PC-3 (cell line): ENCODE measurements at regions not wholly inside any gene's neighbourhood (a gene's known extent, or its start where the extent isn't known, plus 50 kb on each side); places are given as distances from the start of the nearest gene placed in this dataset.

Experiments used
- EZH2 ChIP-seq: fragments of 300-600 bp; sonication (generic); IDR thresholded peaks from one replicate; pipeline ENCODE4 v1.6.1; 2017; ENCODE audit warnings: antibody characterized with exemption, mild to moderate bottlenecking, low read length; ENCODE audit not compliant: unreplicated experiment
- TF ChIP-seq, protein P1 (sequence below): fragments of 300-600 bp; sonication (generic); conservative IDR thresholded peaks from 2 replicates; pipeline ENCODE4 v1.5.1; 2017; ENCODE audit warnings: antibody characterized with exemption, low read depth, mild to moderate bottlenecking, low read length

DNA sequence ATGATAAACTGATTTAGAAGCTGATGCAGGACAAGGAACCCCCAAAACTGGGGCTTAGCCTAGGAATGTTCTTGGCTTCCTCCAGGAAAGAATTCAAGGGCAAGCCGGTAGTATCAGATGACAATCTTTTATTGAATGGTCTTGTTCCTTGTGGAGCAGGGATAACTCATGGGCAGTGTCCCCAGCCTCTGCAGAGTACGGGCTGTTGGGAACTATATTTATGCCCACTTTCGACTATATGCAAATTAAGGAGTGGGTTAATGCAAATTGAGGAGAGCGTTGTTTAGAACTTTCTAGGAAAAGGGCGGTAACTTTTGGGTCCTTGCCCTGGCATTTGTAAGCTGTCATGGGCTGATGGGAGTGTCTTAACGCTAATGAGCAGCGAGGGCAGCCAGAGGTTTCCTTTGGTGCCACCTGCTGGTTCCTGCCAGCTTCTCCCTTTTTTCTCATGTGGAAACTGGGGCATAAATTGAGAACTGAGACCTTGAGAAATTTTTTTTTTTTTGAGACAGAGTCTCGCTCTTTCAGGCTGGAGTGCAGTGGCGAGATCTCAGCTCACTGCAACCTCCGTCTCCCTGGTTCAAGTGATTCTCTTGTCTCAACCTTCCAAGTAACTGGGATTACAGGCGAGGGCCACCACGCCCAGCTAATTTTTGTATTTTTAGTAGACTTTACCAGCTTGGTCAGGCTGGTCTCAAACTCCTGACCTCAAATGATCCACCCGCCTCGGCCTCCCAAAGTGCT is 79.4 kb upstream of the ABCC4 start:
- TF ChIP-seq, protein P1, sequence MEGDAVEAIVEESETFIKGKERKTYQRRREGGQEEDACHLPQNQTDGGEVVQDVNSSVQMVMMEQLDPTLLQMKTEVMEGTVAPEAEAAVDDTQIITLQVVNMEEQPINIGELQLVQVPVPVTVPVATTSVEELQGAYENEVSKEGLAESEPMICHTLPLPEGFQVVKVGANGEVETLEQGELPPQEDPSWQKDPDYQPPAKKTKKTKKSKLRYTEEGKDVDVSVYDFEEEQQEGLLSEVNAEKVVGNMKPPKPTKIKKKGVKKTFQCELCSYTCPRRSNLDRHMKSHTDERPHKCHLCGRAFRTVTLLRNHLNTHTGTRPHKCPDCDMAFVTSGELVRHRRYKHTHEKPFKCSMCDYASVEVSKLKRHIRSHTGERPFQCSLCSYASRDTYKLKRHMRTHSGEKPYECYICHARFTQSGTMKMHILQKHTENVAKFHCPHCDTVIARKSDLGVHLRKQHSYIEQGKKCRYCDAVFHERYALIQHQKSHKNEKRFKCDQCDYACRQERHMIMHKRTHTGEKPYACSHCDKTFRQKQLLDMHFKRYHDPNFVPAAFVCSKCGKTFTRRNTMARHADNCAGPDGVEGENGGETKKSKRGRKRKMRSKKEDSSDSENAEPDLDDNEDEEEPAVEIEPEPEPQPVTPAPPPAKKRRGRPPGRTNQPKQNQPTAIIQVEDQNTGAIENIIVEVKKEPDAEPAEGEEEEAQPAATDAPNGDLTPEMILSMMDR = peak; percentile 76
- TF ChIP-seq EZH2 = no peak
